Tibial nerve (tissue), 4 donors: ENCODE measurements at regions not wholly inside any gene's neighbourhood (a gene's known extent, or its start where the extent isn't known, plus 50 kb on each side); places are given as distances from the start of the nearest gene placed in this dataset.

Experiments
- EP300 ChIP-seq, 2 donors: sonication (generic); formaldehyde crosslinking; IDR thresholded peaks; one replicate each; pipeline ENCODE4 v1.6.1; 2017; ENCODE audit warnings: antibody characterized with exemption in 2 of 2, mild to moderate bottlenecking in 1 of 2
- POLR2A ChIP-seq, 2 donors: fragments of 450-650 bp; IDR thresholded peaks; one replicate each; pipeline ENCODE4 v1.6.1; 2017; ENCODE audit warnings: antibody characterized with exemption in 2 of 2, mild to moderate bottlenecking in 2 of 2, moderate library complexity in 2 of 2
- TF ChIP-seq, protein P1 (sequence below), 5 experiments: fragments of 200-600 bp in 3 of 5; fragments of 450-650 bp in 2 of 5; sonication (generic) in 3 of 5; IDR thresholded peaks; one replicate each; pipeline ENCODE4 v1.5.1; 2016 to 2019; ENCODE audit warnings: antibody characterized with exemption in 5 of 5, mild to moderate bottlenecking in 3 of 5, moderate library complexity in 2 of 5

DNA sequence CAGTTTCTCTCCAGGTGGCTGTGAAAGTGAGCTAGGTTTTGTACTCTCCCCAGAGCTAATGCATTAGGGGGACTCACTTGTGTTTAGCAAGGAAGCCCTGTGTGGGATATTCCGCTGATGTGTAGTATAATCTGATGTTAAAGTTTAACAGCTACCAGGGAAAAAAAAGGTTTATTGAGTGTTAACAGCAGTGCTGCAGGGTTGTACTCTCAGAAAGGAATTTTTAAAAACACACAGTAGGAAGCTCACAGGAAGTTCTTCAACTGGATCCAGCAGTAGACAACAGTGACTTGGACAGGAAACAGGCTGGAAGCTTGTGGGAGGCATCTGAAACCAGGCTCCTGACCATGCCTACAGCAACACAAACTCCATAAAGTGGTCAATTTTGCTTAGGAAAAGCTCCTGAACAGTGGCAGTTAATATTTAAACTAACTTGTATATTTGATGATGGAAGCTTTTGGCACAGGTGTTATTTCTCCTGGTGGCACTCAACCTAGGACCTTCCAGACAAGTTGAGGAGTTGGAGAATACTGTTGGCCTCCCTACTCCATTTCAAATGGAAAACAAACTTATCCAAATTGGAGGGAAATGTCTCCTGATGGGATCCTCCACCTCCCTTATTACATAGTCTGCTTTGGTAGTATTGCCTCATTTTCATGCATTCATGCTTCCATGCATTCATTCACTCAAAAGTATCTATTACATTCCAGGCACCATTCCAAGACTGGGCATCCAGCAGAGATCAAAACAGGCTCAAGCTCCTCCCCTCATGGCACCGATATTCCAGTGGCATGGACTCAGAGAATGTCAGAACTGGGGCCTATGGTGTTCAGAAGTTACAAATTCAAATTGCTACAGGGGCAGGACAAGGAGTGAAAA, 54.7 kb downstream of the FOXD1 start:
- TF ChIP-seq, protein P1, sequence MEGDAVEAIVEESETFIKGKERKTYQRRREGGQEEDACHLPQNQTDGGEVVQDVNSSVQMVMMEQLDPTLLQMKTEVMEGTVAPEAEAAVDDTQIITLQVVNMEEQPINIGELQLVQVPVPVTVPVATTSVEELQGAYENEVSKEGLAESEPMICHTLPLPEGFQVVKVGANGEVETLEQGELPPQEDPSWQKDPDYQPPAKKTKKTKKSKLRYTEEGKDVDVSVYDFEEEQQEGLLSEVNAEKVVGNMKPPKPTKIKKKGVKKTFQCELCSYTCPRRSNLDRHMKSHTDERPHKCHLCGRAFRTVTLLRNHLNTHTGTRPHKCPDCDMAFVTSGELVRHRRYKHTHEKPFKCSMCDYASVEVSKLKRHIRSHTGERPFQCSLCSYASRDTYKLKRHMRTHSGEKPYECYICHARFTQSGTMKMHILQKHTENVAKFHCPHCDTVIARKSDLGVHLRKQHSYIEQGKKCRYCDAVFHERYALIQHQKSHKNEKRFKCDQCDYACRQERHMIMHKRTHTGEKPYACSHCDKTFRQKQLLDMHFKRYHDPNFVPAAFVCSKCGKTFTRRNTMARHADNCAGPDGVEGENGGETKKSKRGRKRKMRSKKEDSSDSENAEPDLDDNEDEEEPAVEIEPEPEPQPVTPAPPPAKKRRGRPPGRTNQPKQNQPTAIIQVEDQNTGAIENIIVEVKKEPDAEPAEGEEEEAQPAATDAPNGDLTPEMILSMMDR (IDR thresholded peaks at IDR 0.05) = no peak
- TF ChIP-seq EP300 (IDR thresholded peaks at IDR 0.05) = no peak
- TF ChIP-seq POLR2A (IDR thresholded peaks at IDR 0.05) = no peak
